ACHN (cell line): ENCODE measurements at regions not wholly inside any gene's neighbourhood (a gene's known extent, or its start where the extent isn't known, plus 50 kb on each side); places are given as distances from the start of the nearest gene placed in this dataset.

ENCODE experiments used
- DNase-seq: peaks from one replicate; pipeline ENCODE4 v3.0.0-alpha.2; 2015
- in situ Hi-C: cut with HindIII; loops from 2 replicates; pipeline ENCODE4 v1.10.0; 2017; ENCODE audit warnings: low sequenced_read_pairs, low pct_ligation_motif_present, low pct_unique_long_range_greater_than_20kb

DNA sequence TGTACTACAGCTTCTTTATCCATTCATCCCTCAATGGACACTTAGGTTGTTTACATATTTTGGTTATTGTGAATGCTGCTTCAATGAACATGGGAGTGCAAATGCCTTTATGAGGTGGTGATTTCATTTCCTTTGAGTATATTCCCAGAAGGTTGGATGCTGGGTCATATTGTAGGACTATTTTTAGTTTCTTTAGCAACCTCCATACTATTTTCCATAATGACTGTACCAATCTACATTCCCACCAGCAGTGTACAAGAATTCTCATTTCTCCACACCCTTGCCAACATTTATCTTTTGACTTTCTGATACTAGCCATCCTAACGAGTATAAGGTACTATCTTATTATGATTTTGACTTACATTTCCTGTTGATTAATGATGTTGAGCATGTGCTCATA is 269.0 kb downstream of the C6orf118 start:
- in situ Hi-C loops = no loop called here

DNA sequence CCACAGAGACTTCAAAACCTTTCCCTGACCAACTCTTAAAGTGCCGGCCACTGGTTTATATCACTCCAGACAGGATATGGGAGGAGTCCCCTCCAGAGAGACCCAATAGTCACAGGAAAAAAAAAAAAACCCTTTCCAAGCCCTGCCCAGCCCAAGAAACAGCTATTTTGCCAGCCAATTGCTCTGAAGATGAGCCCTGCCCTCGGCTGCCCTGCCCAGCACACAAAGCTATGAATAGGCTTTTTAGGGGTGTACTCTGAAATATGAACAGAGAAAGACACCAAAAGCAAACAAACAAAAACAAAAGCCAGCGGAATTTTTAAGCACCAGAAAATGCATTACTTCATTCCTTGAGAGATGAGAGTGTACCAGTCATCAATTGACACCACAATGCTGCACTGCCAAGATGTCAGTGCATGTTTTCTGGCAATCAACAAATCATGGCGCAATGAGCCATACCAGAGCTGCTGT is 275.1 kb downstream of the C6orf118 start:
- in situ Hi-C loops = no loop called here
- DNase-seq = no peak

More for the DNA sequence above, 269.0 kb downstream of the C6orf118 start:
- DNase-seq = no peak

DNA sequence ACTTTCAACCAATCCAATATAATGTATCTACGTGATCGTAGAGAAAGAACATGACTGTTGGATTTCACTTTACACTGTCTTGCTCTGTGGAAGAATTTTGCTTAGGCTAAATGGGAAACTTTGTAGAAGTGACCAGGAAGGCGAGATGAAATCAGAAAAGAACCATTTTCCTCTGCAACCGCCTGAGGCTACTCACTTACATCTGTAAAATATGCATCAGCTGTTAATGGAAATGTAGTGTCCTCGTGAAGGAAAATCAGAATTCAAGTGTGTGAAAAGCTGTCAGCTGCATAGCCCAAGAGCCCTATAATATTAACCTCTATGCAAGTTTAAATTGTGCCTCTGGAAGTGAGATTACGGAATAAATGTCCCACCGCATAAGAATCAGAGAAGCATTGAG is 277.9 kb downstream of the C6orf118 start:
- in situ Hi-C loops = no loop called here

DNA sequence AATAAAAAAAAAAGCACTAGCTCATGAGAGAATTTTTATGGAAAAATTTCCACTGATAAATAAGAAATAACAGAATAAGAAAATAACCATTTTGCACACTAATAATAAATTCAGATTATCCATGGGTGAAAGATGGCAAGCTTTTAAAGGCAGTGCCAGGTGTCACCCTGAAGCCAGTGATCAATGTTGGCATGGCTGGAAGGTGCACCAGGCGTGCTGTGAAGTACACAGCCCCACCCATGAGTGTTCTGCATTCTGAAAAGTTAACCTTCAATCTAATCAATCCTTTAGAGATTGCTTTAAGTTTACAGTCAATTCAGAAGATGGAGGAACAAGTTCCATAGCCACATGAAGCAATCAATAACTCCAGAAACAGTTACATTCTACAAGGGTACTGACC is 284.4 kb downstream of the C6orf118 start:
- no peak for DNase-seq
- in situ Hi-C loops = no loop called here

More for the DNA sequence above, 277.9 kb downstream of the C6orf118 start:
- no peak for DNase-seq

DNA sequence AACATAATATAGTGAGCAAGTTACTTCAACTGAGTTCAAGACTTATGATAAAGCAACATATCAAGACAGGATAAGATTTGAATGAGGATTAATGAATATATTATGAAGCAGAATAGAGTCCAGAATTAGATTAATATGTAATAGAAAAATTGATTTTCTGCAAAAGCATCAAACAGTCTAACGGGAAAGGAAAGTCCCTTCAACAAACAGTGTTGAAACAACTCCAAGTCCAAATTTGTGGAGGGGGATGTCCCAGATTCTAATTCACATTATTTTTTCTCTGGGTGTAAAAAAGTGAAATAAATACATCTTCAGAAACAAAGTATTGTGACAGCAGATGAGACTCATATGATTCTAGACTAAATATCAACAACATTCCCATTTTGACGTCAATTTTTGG is 289.7 kb downstream of the C6orf118 start:
- in situ Hi-C loops = no loop called here
- no peak for DNase-seq

DNA sequence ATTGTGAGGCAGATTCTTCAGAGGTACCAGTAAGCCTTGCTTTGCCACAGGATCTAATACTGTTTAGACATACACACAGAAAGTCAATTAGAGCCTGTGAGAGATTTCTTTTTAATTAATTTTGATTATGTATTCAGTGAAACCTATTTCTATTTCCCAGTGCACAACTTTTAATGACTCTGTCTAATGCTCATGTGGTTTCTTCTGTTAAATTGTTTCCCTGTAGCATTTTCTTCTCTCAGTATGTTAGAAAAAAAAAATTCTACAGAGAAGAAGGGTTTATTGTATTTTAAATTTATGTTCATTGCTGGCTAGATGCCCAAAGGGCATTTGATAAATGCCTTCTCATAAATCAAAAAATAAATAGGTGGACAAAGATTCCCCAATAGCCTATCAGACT is 293.7 kb downstream of the C6orf118 start:
- in situ Hi-C loops = no loop called here
- DNase-seq = no peak

DNA sequence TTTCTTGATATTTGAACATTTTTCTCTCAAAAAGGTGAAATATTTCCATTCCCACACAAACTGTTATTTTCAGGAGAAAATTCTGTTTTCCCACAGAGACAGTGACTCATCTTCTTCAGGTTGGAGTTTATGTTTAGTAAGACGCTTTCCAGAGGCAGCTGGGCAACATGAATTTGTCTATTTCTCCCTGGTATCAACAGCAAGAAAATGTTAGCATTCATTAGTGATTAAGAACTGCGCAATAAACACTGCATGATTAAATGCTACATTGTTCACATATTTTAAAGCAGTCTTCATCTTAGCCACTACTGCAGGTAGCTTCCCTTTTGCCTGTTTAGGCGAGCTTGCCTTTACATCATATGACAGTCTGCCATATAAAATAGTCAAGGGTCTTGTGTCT is 295.7 kb downstream of the C6orf118 start:
- no peak for DNase-seq

DNA sequence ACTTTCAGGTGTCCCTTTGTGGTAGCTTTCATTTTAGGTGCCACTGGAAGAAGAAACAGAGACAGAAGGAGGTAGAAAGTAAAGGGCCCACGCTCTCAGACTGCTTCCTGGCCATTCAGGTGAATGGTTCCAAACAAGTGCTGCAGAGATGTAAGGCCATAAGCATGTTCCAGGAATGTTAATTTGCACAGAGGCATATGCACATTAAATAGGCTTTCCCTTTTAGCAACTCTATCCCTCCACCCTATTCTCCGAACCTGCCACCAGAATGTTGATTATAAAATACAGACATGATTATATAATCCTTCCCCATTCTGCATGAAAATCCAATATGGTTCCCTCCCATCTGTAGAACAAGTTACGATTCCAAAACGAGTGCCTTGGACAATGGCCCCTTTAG is 297.2 kb downstream of the C6orf118 start:
- in situ Hi-C loops = no loop called here
- DNase-seq = no peak

More for the DNA sequence above, 295.7 kb downstream of the C6orf118 start:
- in situ Hi-C loops = no loop called here

DNA sequence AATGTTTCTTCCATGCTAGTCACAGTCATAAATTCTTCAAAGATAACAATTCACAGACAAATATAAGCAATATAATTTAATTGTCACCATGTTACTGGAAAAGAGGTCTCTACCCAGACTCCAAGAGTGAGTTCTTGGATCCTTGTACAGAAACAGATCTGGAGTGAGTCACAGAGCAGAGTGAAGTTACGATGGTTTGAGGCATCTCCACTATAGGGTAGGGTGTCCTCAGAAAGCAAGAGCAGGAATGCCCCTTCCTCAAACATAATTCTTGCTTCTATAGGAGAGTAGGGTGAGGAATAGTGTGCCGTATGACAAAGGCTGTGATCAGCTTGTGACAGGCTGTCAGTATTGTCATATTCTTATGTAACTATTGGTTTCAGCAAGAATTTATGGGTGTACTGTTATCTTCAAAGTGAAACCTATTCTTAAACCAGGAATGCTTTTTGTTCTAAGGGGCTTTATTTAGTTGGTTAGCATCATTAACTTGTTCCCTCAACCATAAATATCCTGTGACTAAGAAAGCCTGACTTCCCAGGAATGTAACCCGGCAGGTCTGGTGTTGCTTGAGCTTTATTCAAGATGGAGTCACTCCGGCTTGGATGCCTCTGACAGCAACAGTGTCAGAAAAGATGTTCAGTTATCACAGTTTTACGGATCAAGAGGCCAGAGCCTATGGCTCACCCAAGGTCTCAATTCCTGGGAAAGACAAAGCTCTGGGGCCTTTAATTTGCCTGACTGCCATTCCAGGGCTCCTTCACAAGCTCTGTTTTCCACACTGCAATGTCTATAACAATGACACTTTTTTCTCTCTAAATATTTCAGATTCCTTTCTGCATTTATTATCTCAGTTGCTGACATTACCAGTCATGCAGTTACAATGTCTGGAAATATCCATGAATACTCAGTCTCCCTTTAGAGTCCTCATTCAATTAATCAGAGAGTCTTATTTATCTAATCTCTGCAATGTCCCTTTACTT is 298.6 kb downstream of the C6orf118 start:
- DNase-seq = peak; percentile 25
- in situ Hi-C loops = no loop called here

DNA sequence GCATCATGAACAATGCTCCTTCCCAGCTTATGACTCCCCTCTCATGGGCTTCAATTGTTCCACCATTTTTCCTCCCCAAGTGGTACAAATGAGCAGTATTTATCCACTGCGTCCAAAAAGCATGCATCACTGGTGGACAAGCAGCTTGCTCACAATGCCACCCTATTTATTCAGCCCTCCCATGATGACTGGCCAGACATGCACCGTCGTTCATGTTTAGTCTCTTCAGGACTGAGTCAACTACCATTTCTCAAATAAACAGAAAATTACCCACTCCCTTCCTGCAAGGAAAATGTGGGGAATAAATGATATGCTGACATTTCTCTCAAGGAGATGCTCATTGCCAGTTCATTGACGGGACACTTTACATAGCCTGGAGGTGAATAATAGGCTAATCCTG is 300.4 kb downstream of the C6orf118 start:
- DNase-seq = no peak
- in situ Hi-C loops = no loop called here

DNA sequence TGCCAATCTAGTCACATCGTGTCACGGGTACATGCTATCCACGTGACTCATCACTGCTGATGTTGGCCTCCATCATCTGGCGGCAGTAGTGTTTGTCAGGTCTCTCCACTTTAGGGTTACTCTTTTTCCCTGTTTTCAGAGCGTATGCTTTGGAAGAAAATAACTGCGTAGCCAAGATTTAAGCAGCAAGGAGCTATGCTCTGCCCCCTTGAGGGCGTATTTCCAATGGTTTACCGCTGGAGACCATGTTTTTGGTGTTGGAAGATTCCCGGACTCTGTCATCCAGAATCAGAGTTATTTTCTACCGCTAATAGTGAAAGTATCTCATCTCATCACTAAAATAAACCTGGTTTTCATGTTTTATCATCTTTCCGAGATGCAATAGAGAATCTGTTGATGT is 306.5 kb downstream of the C6orf118 start:
- in situ Hi-C loops = no loop called here
- DNase-seq = no peak

DNA sequence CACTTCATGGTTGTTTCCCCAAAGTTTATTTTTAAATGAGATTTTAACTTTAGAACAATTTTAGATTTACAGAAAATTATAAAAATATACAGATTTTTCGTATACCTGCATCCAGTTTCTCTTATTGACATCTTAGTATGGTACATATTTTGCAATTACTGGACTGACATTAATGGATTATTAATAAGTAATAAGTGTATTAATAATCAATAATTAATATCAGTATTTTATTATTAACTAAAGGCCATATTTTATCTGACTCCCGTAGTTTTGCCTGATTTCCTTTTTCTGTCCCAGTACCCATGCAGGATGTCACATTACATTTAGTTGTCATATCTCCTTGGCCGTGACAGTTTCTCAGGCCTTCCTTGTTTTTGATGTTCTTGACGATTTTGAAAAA is 307.0 kb downstream of the C6orf118 start:
- DNase-seq = no peak
- in situ Hi-C loops = no loop called here

DNA sequence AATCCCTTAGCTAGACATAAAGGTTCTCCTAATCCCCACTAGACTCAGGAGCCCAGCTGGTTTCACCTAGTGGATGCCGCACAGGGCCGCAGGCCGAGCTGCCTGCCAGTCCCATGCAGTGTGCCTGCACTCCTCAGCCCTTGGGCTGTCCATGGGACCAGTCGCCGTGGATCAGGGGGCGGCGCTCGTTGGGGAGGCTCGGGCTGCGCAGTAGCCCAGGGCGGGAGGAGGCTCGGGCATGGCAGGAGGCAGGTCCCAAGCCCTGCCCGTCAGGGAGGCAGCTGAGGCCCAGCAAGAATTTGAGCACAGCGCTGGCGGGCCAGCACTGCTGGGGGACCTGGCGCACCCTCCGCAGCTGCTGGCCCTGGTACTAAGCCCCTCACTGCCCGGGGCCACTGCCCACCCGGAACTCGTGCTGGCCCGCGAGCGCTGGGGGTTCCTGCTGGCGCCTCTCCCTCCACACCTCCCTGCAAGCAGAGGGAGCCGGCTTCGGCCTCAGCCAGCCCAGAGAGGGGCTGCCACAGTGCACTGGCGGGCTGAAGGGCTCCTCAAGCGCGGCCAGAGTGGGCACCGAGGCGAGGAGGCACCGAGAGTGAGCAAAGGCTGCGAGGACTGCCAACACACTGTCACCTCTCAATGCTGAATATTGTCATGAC is 307.8 kb downstream of the C6orf118 start:
- no peak for DNase-seq
- in situ Hi-C loops = no loop called here

DNA sequence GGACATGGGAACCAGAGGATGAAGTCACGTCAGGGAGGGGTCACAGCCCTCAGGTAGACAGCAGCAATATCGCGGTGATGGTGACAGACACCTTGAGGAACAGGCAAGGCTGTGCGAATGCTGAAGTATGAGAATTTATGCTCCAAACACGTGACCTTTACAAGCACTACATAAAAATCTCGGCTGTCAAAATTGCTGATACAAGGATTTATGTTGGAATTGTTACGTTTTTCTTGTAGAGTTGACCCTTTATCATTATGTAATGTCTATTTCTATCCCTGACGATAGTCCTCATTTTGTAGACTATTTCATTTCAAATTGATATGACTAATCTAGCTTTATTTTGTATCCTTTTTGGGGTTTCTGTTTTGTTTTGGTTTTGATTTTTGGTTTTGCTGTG is 311.1 kb downstream of the C6orf118 start:
- in situ Hi-C loops = no loop called here
- DNase-seq = no peak

DNA sequence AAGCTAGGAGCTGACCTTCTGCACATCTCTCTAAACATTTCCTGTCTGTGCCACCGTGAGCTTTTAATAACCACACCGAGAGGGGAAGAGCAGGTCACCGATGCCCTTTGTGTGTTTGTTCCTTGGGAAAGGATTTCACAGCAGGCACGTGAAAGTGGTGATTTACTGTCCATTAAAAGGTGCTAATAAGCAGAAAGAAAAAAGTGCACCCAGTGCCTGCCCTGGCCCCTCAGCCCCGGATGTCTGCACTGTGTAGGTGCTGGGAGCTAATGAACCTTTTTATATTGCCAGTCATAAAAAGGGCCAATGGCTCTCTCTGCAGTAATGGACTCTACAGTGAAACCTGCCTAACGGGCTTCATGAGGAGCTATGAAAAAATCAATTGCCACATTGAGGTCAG is 312.6 kb downstream of the C6orf118 start:
- no peak for DNase-seq
- in situ Hi-C loops = no loop called here

DNA sequence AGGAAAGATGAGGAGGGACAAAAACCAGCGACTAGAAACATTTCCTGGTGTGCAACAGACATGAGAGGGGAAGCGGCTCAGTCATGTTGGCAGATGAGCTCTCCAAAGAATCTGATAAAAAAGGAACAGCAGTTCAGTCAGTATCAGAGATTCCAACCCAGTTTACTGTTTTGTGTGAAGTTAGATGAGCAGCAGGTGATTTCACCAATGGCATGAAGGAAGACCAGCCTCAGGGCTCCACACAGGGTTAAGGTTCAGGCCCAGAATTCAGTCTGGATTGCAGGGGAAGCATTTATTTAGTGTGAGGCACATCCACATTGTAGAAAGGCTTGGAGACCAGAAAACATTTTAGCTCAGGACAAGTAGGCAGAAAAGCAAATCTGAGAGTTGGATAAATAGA is 317.8 kb downstream of the C6orf118 start:
- no peak for DNase-seq
- in situ Hi-C loops = no loop called here

DNA sequence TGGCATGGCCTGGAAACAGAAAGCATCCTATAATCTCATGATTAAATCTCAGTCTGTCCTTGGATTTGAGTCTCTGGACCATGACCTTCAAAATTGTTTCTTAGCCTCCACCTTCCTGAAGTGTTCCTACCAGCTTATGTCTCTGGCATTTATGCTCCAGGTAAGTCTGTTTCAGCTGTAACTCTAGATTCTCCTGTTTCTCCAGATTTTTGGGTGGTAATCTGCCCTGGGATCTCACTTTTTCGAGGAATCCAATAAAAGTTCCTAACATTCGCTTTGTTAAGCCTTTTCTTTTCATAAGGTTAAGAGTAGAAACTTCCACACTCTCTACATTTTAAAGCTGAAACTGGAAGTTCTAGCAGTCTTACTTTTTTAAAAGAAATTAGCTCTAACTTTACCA is 318.5 kb downstream of the C6orf118 start:
- DNase-seq = no peak
- in situ Hi-C loops = no loop called here

DNA sequence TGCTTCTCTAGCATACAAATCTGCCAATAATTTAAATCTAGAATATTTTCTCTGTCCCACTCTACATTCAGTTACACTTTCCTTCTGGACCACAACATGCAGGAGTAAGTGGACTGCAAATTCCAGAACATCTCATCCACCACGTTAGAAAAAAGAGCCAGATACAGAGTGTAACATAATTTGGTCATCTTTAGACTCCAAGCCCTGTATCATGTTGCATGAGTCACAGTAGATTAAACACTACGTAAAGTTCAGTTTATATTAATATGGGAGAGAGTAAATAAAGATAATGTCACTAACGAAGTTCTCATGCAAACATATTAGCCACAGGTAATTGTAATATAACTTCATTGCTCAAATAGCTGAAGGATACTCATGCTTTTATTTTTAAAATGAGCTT is 327.0 kb downstream of the C6orf118 start:
- in situ Hi-C loops = no loop called here
- no peak for DNase-seq

DNA sequence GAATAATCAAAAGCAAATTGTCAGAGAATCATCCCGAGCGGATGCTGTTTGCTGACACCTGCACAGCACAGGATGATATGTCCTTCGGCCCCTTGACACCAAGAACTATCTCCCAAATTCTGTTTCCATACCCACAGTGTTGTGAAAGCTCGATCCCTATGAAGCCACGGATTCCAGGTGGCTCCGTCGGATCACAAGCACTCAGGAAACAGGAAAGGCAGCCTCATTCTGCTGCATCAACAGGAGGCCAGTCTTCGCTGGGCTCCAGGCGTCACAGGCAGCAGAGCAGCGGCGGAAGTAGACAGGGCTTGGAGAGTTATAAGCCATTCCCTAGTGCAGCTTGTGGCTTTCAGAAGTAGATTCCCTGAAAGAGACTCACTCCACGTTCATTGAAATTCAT is 342.3 kb downstream of the C6orf118 start:
- in situ Hi-C loops = no loop called here
- no peak for DNase-seq

DNA sequence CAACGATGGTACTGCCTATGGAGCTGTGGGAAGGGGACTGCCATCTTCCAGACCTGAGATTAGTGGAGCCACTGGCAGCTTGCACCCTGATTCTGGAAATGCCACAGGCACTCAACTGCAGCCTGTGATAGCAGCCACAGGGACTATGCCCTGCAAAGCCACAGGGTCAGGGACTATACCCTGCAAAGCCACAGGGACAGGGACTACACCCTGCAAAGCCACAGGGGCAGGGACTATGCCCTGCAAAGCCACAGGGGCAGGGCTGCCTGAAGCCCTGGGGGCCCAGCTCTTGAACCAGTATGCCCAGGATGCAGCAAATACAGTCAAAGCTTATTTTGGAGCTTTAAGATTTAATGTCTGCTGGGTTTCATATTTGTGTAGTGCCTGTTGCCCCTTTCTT is 346.6 kb downstream of the C6orf118 start:
- no peak for DNase-seq
- in situ Hi-C loops = no loop called here
